Ishikawa (cell line): ENCODE measurements at regions not wholly inside any gene's neighbourhood (a gene's known extent, or its start where the extent isn't known, plus 50 kb on each side); places are given as distances from the start of the nearest gene placed in this dataset.

Source experiments
- CREB1 ChIP-seq: IDR thresholded peaks from 2 replicates; pipeline ENCODE4 v1.6.1; 2012; ENCODE audit warnings: low read depth
- EGR1 ChIP-seq: IDR thresholded peaks from 2 replicates; pipeline ENCODE4 v1.6.1; 2012
- EP300 ChIP-seq: IDR thresholded peaks from 2 replicates; pipeline ENCODE4 v1.6.1; 2012; ENCODE audit warnings: borderline replicate concordance
- FOXM1 ChIP-seq: IDR thresholded peaks from 2 replicates; pipeline ENCODE4 v1.6.1; 2012; ENCODE audit warnings: low read depth, borderline replicate concordance
- RAD21 ChIP-seq: IDR thresholded peaks from 2 replicates; pipeline ENCODE4 v1.6.1; 2012; ENCODE audit warnings: low read depth
- TAF1 ChIP-seq: IDR thresholded peaks from 2 replicates; pipeline ENCODE4 v1.6.1; 2012; ENCODE audit warnings: low read depth, mild to moderate bottlenecking

DNA sequence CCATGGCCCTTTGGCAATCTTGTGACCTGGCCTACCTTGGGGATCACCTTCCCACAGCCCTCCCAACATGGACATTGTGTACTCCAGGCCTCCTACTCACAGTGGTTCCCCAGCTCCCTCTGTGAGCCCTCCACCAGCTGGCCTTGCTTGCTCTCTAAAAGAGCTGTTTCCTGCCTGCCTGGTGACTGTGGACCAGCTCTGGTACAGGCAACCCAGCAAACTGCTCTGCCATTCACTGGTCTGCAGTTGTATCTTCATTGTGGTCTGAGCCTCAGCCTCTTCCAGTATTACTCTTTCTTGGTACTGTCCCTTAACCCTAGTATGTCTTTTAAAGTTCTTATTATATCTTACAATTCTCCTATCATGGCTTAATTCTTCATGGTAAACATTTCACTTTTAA is 236.2 kb downstream of the KTN1 start:
- no peak for TF ChIP-seq EGR1
- no peak for TF ChIP-seq TAF1
- no peak for TF ChIP-seq RAD21
- TF ChIP-seq FOXM1: no peak
- TF ChIP-seq EP300: no peak
- no peak for TF ChIP-seq CREB1
